NCI-H2227 treated with DMSO at 0.1 percent for 48 hours (cell line): ENCODE measurements at regions not wholly inside any gene's neighbourhood (a gene's known extent, or its start where the extent isn't known, plus 50 kb on each side); places are given as distances from the start of the nearest gene placed in this dataset.

Experiments used
- DNase-seq: peaks from one replicate; lab custom pipeline; 2025; lab: John Stamatoyannopoulos, UW

GRCh38 chr6:14713008-14713960 lies 532.6 kb upstream of the JARID2 start:
- DNase-seq: no peak

GRCh38 chr6:14713966-14714631 lies 531.8 kb upstream of the JARID2 start:
- DNase-seq: no peak

- DNase-seq: no peak
Measured at GRCh38 chr6:14715076-14715475, 530.8 kb upstream of the JARID2 start.

GRCh38 chr6:14716499-14717146 lies 529.2 kb upstream of the JARID2 start:
- no peak for DNase-seq

GRCh38 chr6:14717307-14717706 lies 528.6 kb upstream of the JARID2 start:
- DNase-seq: no peak

GRCh38 chr6:14718861-14719260 lies 527.0 kb upstream of the JARID2 start:
- no peak for DNase-seq

- DNase-seq: no peak
Measured at GRCh38 chr6:14719270-14719669, 526.6 kb upstream of the JARID2 start.

GRCh38 chr6:14720411-14721102 lies 525.3 kb upstream of the JARID2 start:
- no peak for DNase-seq

- no peak for DNase-seq
Measured at GRCh38 chr6:14721103-14721758, 524.6 kb upstream of the JARID2 start.

- no peak for DNase-seq
Measured at GRCh38 chr6:14722001-14722562, 523.8 kb upstream of the JARID2 start.

GRCh38 chr6:14722704-14723103 lies 523.2 kb upstream of the JARID2 start:
- DNase-seq: no peak

GRCh38 chr6:14723535-14724086 lies 522.3 kb upstream of the JARID2 start:
- DNase-seq: no peak

- no peak for DNase-seq
Measured at GRCh38 chr6:14724549-14724948, 521.3 kb upstream of the JARID2 start.

- no peak for DNase-seq
Measured at GRCh38 chr6:14726816-14727493, 518.9 kb upstream of the JARID2 start.

- no peak for DNase-seq
Measured at GRCh38 chr6:14727494-14728395, 518.1 kb upstream of the JARID2 start.

- DNase-seq: no peak
Measured at GRCh38 chr6:14728396-14729024, 517.4 kb upstream of the JARID2 start.

- peak; percentile 62 for DNase-seq
Measured at GRCh38 chr6:14729129-14729871, 516.6 kb upstream of the JARID2 start.

- DNase-seq: no peak
Measured at GRCh38 chr6:14730654-14731053, 515.2 kb upstream of the JARID2 start.
